Stomach smooth muscle (tissue), 2 donors: ENCODE measurements at regions not wholly inside any gene's neighbourhood (a gene's known extent, or its start where the extent isn't known, plus 50 kb on each side); places are given as distances from the start of the nearest gene placed in this dataset.
"Not testable (repeated sequence)": the region's sequence is repeated elsewhere in the genome, so short reads cannot be mapped to it uniquely, and the experiment has no call there.

Experiments used
- H3K27ac ChIP-seq: one replicate; pipeline ENCODE4 v1.7.0; 2013; ENCODE audit warnings: mild to moderate bottlenecking, low read length, inconsistent platforms
- H3K27me3 ChIP-seq, 2 donors: one replicate each; pipeline ENCODE4 v1.7.0; 2013; ENCODE audit warnings: low read length in 2 of 2; ENCODE audit not compliant: insufficient read depth in 2 of 2, control insufficient read depth in 1 of 2
- H3K36me3 ChIP-seq, 2 donors: one replicate each; pipeline ENCODE4 v1.7.0; 2013; ENCODE audit warnings: low read length in 2 of 2; ENCODE audit not compliant: control insufficient read depth in 2 of 2, insufficient read depth in 2 of 2
- H3K4me1 ChIP-seq: one replicate; pipeline ENCODE4 v1.7.0; 2013; ENCODE audit warnings: low read length; ENCODE audit not compliant: control insufficient read depth, insufficient read depth
- H3K4me3 ChIP-seq, 2 donors: one replicate each; pipeline ENCODE4 v1.7.0; 2013; ENCODE audit warnings: low read length in 2 of 2
- H3K9ac ChIP-seq, 2 donors: one replicate each; pipeline ENCODE4 v1.7.0; 2013; ENCODE audit warnings: low read length in 2 of 2, mild to moderate bottlenecking in 1 of 2
- H3K9me3 ChIP-seq, 2 donors: one replicate each; pipeline ENCODE4 v1.7.0; 2013; ENCODE audit warnings: low read length in 2 of 2; ENCODE audit not compliant: control insufficient read depth in 2 of 2
- donor health status: healthy.
- donor health status: Pancreatic carcinoma.

DNA sequence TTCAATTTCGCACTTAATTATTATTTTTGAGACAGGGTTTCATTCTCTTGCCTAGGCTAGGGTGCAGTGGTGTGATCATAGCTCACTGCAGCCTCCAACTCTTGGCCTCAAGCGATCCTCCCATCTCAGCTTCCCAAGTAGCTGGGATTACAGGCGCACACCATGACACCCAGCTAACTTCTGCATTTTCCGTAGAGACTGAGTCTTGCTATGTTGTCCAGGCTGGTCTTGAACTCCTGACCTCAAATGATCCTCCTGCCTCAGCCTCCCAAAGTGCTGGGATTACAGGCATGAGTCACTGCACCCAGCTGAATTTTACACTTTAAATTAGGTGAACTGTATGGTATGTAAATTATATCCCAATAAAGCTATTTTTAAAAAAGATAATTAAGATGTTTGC is 90.6 kb upstream of the CASZ1 start:
- peaks cover 24% of the 10 kb centered on the region in 2 donors for H3K27me3 ChIP-seq
- H3K36me3 ChIP-seq, H3K9ac ChIP-seq, H3K9me3 ChIP-seq, H3K4me3 ChIP-seq, H3K4me1 ChIP-seq, H3K27ac ChIP-seq: not testable (repeated sequence)

DNA sequence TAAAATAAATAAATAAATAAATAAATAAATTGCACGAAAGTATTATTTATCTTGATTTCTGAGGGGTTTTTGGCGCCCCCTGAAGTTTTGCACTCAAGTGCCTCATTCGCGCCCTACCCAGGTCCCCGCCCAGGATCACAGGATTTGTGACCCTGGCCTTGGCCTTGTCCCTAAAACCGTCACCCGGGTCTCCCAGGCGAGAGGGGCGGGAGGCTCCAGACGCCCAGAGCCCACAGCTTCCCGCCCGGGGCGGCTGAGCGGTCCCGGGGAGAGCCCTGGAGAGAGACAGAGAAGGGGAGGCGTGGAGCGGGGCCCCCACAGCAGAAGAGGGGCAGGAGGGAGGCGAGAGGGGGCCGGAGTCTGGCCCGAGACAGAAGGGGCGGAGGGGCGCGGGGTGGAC is 91.8 kb upstream of the CASZ1 start:
- Histone ChIP-seq H3K27ac (no peak overlapping the region), H3K4me3 (no peak overlapping the region), H3K36me3 (no peaks in the 10 kb centered on the region), H3K27me3 (peaks cover 27% of the 10 kb centered on the region in 2 donors), H3K9me3 (no peaks in the 10 kb centered on the region), H3K4me1 (peaks cover 2% of the 10 kb centered on the region), H3K9ac (no peak overlapping the region)

GRCh38 chr1:10888791-10889649 is 92.6 kb upstream of the CASZ1 start:
- Histone ChIP-seq H3K27me3 (peaks cover 27% of the 10 kb centered on the region in 2 donors), H3K4me3 (no peak overlapping the region), H3K9ac (no peak overlapping the region), H3K36me3 (no peaks in the 10 kb centered on the region), H3K4me1 (peaks cover 2% of the 10 kb centered on the region), H3K9me3 (no peaks in the 10 kb centered on the region), H3K27ac (no peak overlapping the region)

DNA sequence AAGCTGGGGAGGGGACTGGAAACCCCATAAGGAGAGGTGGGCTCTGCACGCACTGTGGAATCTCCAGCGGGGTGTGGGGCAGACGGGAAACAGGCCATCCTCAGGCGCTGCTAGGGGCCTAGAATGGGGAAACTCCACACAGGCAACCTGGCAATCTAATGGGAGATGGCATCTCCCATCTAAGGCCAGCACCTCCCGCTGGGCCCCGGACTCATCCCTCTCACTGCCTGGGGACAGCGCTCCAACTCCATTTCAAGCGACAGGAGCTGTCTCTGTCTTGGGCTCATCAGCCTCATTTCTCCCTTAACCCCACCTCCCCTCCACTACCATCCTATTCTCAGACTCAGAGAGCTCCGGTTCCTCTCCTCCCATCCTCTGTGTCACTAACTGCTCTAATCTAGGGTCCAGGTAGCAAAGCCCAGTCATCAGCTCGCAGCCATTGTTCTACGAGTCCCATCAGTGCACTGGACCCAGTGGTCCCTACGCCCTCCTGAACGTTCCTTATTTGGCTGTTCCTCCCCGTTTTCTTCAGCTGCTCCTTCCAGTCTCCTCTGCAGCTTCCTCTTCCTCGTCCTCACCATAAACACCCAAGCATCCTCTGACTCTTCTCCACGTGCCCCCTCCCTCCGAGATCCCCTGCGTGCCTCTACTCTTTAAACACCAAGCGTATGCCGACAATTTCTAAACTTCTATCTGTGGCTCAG is 93.4 kb upstream of the CASZ1 start:
- H3K4me3 ChIP-seq, result no peak overlapping the region
- H3K27me3 ChIP-seq, result peaks cover 27% of the 10 kb centered on the region in 2 donors
- H3K36me3 ChIP-seq, result no peaks in the 10 kb centered on the region
- no peak overlapping the region for H3K9ac ChIP-seq
- no peaks in the 10 kb centered on the region for H3K9me3 ChIP-seq
- no peak overlapping the region for H3K27ac ChIP-seq
- peaks cover 2% of the 10 kb centered on the region for H3K4me1 ChIP-seq

DNA sequence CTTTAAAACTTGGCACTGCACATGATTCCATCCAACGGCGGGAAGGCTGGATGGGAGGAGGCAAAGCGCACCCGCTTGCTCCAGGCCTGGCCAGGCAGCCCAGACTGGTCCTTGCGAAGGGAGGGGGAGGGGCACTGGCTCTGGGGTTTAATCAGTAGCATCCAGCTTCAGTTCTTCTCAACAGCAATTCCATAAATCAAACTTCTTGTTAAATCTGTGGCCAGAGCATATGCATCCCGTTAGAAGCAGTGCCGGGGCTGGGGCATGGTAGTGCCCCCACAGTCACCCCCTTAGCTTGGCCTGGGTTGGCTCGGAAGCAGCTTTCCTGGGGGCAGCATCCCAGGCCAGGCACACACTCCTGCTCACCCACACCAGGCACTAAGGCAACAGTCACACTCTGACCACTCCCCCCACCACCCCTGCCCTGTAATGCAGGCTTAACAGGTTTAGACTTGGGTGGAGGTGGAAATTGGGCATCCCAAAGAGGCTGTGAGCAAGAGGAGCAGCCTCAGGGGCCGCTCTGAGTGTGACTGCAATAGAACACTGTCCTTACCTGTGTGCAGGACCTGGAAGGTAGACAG is 94.1 kb upstream of the CASZ1 start:
- peaks cover 2% of the 10 kb centered on the region for H3K4me1 ChIP-seq
- H3K27ac ChIP-seq, result no peak overlapping the region
- peaks cover 27% of the 10 kb centered on the region in 2 donors for H3K27me3 ChIP-seq
- no peak overlapping the region for H3K4me3 ChIP-seq
- no peak overlapping the region for H3K9ac ChIP-seq
- no peaks in the 10 kb centered on the region for H3K9me3 ChIP-seq
- H3K36me3 ChIP-seq, result no peaks in the 10 kb centered on the region

DNA sequence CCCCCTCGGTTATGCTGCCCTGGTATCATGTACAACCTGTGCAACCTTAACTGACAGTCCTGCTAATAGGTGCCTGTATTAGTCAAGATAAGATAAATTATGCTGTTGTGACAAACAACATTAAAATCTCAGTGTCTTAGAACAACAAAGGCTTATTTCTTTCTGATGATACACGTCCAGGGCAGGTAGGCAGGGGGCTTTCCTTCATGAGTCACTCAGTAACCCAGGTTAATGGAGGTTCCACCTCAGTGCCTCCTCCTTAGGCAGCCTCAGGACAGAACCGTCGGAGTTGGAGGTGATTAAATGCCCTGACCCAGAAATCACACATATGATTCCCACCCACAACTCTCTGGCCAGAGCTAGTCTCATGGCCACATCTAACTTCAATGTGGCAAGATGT is 94.6 kb upstream of the CASZ1 start:
- H3K4me3 ChIP-seq, result no peak overlapping the region
- H3K9me3 ChIP-seq, result no peaks in the 10 kb centered on the region
- H3K36me3 ChIP-seq, result no peaks in the 10 kb centered on the region
- peaks cover 2% of the 10 kb centered on the region for H3K4me1 ChIP-seq
- no peak overlapping the region for H3K27ac ChIP-seq
- H3K27me3 ChIP-seq, result peaks cover 27% of the 10 kb centered on the region in 2 donors
- H3K9ac ChIP-seq, result no peak overlapping the region

- Histone ChIP-seq H3K36me3 (no peaks in the 10 kb centered on the region), H3K4me3 (no peak overlapping the region), H3K4me1 (peaks cover 2% of the 10 kb centered on the region), H3K27ac (no peak overlapping the region), H3K9me3 (no peaks in the 10 kb centered on the region), H3K9ac (no peak overlapping the region), H3K27me3 (peaks cover 26 to 27% of the 10 kb centered on the region in 2 donors)
Measured at GRCh38 chr1:10892138-10893065, 96.0 kb upstream of the CASZ1 start.

DNA sequence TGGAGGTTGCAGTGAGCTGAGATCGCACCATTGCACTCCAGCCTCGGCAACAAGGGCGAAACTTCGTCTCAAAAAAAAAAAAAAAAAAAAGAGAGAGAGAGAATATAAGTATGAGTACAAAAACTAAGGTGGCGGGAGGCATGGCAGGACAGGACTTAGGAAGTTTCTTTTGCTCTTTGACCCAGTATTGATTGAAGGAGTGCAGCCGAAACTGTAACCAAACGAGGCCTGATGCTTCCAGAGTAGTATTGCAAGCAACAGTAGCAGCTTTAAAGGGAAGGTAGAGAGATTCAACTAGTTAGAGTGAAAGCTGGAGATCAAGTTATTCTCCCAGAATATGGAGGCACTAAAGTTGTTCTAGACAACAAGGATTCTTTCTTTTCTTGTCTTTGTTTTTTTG is 99.2 kb upstream of the CASZ1 start:
- Histone ChIP-seq H3K9me3 (no peaks in the 10 kb centered on the region), H3K4me1 (no peaks in the 10 kb centered on the region), H3K27me3 (peaks cover 14 to 21% of the 10 kb centered on the region in 2 donors), H3K4me3 (no peak overlapping the region), H3K9ac (no peak overlapping the region), H3K36me3 (no peaks in the 10 kb centered on the region), H3K27ac (no peak overlapping the region)

DNA sequence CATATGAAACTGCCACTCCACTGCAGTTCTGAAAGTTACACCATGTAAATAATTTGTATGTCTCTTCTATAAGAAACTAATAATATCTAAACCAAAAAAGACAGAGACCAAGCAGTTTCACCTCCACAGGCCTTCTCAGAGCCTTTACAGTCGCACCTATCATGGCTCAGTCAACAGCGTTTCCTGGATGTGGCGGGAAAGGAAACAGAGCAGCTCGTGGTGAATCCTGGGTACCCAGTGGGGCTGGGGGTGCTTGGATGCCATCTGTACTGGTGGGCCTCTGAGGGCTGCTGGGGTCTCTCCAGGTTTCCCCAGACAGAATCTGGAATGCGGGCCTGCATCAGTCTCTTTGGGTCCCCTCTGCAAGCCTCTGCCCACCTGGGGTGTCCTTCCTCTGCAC is 100.2 kb upstream of the CASZ1 start:
- H3K27me3 ChIP-seq, result peaks cover 7 to 15% of the 10 kb centered on the region in 2 donors

GRCh38 chr1:10897321-10897980 is 101.0 kb upstream of the CASZ1 start:
- Histone ChIP-seq H3K27me3 (peaks cover 5 to 11% of the 10 kb centered on the region in 2 donors), H3K27ac (no peak overlapping the region), H3K9me3 (no peaks in the 10 kb centered on the region), H3K4me1 (no peaks in the 10 kb centered on the region), H3K36me3 (no peaks in the 10 kb centered on the region), H3K9ac (no peak overlapping the region), H3K4me3 (no peak overlapping the region)

More for the DNA sequence above, 100.2 kb upstream of the CASZ1 start:
- Histone ChIP-seq H3K4me1 (no peaks in the 10 kb centered on the region), H3K27ac (no peak overlapping the region), H3K9ac (no peak overlapping the region), H3K36me3 (no peaks in the 10 kb centered on the region), H3K9me3 (no peaks in the 10 kb centered on the region), H3K4me3 (no peak overlapping the region)
